CD8-positive, alpha-beta memory T cell (primary cell): ENCODE measurements at regions not wholly inside any gene's neighbourhood (a gene's known extent, or its start where the extent isn't known, plus 50 kb on each side); places are given as distances from the start of the nearest gene placed in this dataset.

Experiments
- CTCF ChIA-PET: fragments of 350-600 bp; sonication (Branson Sonifier 250); formaldehyde crosslinking; loops from one replicate; lab custom pipeline; 2021; ENCODE audit warnings: antibody characterized with exemption; lab: Charles Lee
- POLR2A ChIA-PET: fragments of 350-600 bp; sonication (Branson Sonifier 250); formaldehyde crosslinking; loops from one replicate; lab custom pipeline; 2021; ENCODE audit warnings: antibody characterized with exemption; lab: Charles Lee
- DNase-seq, 5 donors: peaks; one replicate each; pipeline versions ENCODE4 v3.0.0 to v3.0.0-alpha.2; 2020 to 2022; ENCODE audit warnings: mixed read lengths in 1 of 5
- H3K27ac ChIP-seq: one replicate; pipeline ENCODE4 v1.7.0; 2013; ENCODE audit warnings: low read depth, mild to moderate bottlenecking, low read length, moderate library complexity
- H3K27me3 ChIP-seq: 2 replicates; pipeline ENCODE4 v1.7.0; 2013; ENCODE audit warnings: low read length, mild to moderate bottlenecking; ENCODE audit not compliant: insufficient read depth, poor library complexity, severe bottlenecking
- H3K36me3 ChIP-seq: 2 replicates; pipeline ENCODE4 v1.7.0; 2013; ENCODE audit warnings: mild to moderate bottlenecking, low read length, moderate library complexity; ENCODE audit not compliant: insufficient read depth
- H3K4me1 ChIP-seq: 2 replicates; pipeline ENCODE4 v1.7.0; 2013; ENCODE audit warnings: mild to moderate bottlenecking, low read length, moderate library complexity; ENCODE audit not compliant: insufficient read depth
- H3K4me3 ChIP-seq: 2 replicates; pipeline ENCODE4 v1.7.0; 2013; ENCODE audit warnings: mild to moderate bottlenecking, low read length
- H3K9me3 ChIP-seq: 2 replicates; pipeline ENCODE4 v1.7.0; 2013; ENCODE audit warnings: mild to moderate bottlenecking, low read length
- H3K27ac Mint-ChIP-seq, 8 donors: one replicate each; pipeline ENCODE4 v1.8.0; 2020 to 2021; ENCODE audit warnings: mixed read lengths in 8 of 8, mild to moderate bottlenecking in 6 of 8, inconsistent platforms in 3 of 8, moderate library complexity in 3 of 8
- H3K27me3 Mint-ChIP-seq, 2 donors: one replicate each; pipeline ENCODE4 v1.8.0; 2020 to 2021; ENCODE audit warnings: mixed read lengths in 2 of 2, mild to moderate bottlenecking in 1 of 2, moderate library complexity in 1 of 2
- H3K36me3 Mint-ChIP-seq, 3 donors: one replicate each; pipeline ENCODE4 v1.8.0; 2020 to 2021; ENCODE audit warnings: mixed read lengths in 3 of 3, inconsistent platforms in 1 of 3, mild to moderate bottlenecking in 1 of 3
- H3K4me1 Mint-ChIP-seq, 3 donors: one replicate each; pipeline ENCODE4 v1.8.0; 2020 to 2021; ENCODE audit warnings: mixed read lengths in 3 of 3, inconsistent platforms in 1 of 3, mild to moderate bottlenecking in 1 of 3
- H3K4me3 Mint-ChIP-seq, 7 donors: one replicate each; pipeline ENCODE4 v1.8.0; 2020 to 2021; ENCODE audit warnings: mixed read lengths in 7 of 7, mild to moderate bottlenecking in 6 of 7, moderate library complexity in 4 of 7, inconsistent platforms in 2 of 7
- H3K9me3 Mint-ChIP-seq, 5 donors: one replicate each; pipeline ENCODE4 v1.8.0; 2020 to 2022; ENCODE audit warnings: mixed read lengths in 5 of 5, mild to moderate bottlenecking in 3 of 5, moderate library complexity in 2 of 5, inconsistent platforms in 1 of 5

GRCh38 chr6:40744835-40745234, 157.7 kb upstream of the LRFN2 start:
- no peak overlapping the region for H3K4me3 ChIP-seq
- no peaks in the 10 kb centered on the region for H3K4me1 ChIP-seq
- no peaks in the 10 kb centered on the region for H3K36me3 ChIP-seq
- Mint-ChIP-seq H3K4me3 (no peak overlapping the region), H3K27me3 (peaks cover 5 to 48% of the 10 kb centered on the region in 2 donors), H3K9me3 (no peaks in the 10 kb centered on the region), H3K4me1 (no peaks in the 10 kb centered on the region), H3K36me3 (no peaks in the 10 kb centered on the region), H3K27ac (no peak overlapping the region)
- DNase-seq, result no peak
- CTCF ChIA-PET, result no interaction called here
- H3K27me3 ChIP-seq, result no peaks in the 10 kb centered on the region
- no peak overlapping the region for H3K27ac ChIP-seq
- H3K9me3 ChIP-seq, result no peaks in the 10 kb centered on the region
- POLR2A ChIA-PET, result no interaction called here

- H3K4me1 Mint-ChIP-seq, result no peaks in the 10 kb centered on the region
- H3K4me1 ChIP-seq, result no peaks in the 10 kb centered on the region
- H3K36me3 ChIP-seq, result no peaks in the 10 kb centered on the region
- no peaks in the 10 kb centered on the region for H3K27me3 ChIP-seq
- H3K36me3 Mint-ChIP-seq, result no peaks in the 10 kb centered on the region
- ChIA-PET POLR2A (no interaction called here), CTCF (no interaction called here)
- H3K4me3 Mint-ChIP-seq, result no peak overlapping the region
- H3K9me3 ChIP-seq, result no peaks in the 10 kb centered on the region
- DNase-seq, result no peak
- H3K27ac ChIP-seq, result no peak overlapping the region
- peaks cover 6 to 42% of the 10 kb centered on the region in 2 donors for H3K27me3 Mint-ChIP-seq
- no peaks in the 10 kb centered on the region for H3K9me3 Mint-ChIP-seq
- H3K27ac Mint-ChIP-seq, result no peak overlapping the region
- H3K4me3 ChIP-seq, result no peak overlapping the region
Observed at GRCh38 chr6:40743690-40744446, 156.7 kb upstream of the LRFN2 start.

- Histone ChIP-seq H3K9me3 (no peaks in the 10 kb centered on the region), H3K36me3 (no peaks in the 10 kb centered on the region), H3K27me3 (no peaks in the 10 kb centered on the region), H3K27ac (no peak overlapping the region), H3K4me1 (no peaks in the 10 kb centered on the region), H3K4me3 (no peak overlapping the region)
- ChIA-PET CTCF (no interaction called here), POLR2A (no interaction called here)
- Mint-ChIP-seq H3K9me3 (no peaks in the 10 kb centered on the region), H3K36me3 (no peaks in the 10 kb centered on the region), H3K4me1 (no peaks in the 10 kb centered on the region), H3K27me3 (peaks cover 5 to 36% of the 10 kb centered on the region in 2 donors), H3K4me3 (no peak overlapping the region), H3K27ac (no peak overlapping the region)
- no peak for DNase-seq
Observed at GRCh38 chr6:40743226-40743625, 156.1 kb upstream of the LRFN2 start.

- CTCF ChIA-PET, result no interaction called here
- no peak overlapping the region for H3K27ac Mint-ChIP-seq
Observed at GRCh38 chr6:40740518-40740917, 153.4 kb upstream of the LRFN2 start.

GRCh38 chr6:40738551-40739193, 151.5 kb upstream of the LRFN2 start:
- peak overlapping the region in 1 of 8 donors; percentile 15 for H3K27ac Mint-ChIP-seq
- Histone ChIP-seq H3K9me3 (no peaks in the 10 kb centered on the region), H3K36me3 (no peaks in the 10 kb centered on the region), H3K4me1 (no peaks in the 10 kb centered on the region), H3K4me3 (no peak overlapping the region), H3K27ac (no peak overlapping the region), H3K27me3 (no peaks in the 10 kb centered on the region)
- H3K36me3 Mint-ChIP-seq, result no peaks in the 10 kb centered on the region
- H3K9me3 Mint-ChIP-seq, result no peaks in the 10 kb centered on the region
- no peak for DNase-seq
- no peaks in the 10 kb centered on the region for H3K4me1 Mint-ChIP-seq
- ChIA-PET CTCF (no interaction called here), POLR2A (no interaction called here)
- peaks cover 16 to 32% of the 10 kb centered on the region in 2 donors for H3K27me3 Mint-ChIP-seq
- no peak overlapping the region for H3K4me3 Mint-ChIP-seq

More at GRCh38 chr6:40740518-40740917, 153.4 kb upstream of the LRFN2 start:
- H3K36me3 Mint-ChIP-seq, result no peaks in the 10 kb centered on the region
- Histone ChIP-seq H3K27ac (no peak overlapping the region), H3K4me3 (no peak overlapping the region), H3K9me3 (no peaks in the 10 kb centered on the region), H3K36me3 (no peaks in the 10 kb centered on the region), H3K27me3 (no peaks in the 10 kb centered on the region), H3K4me1 (no peaks in the 10 kb centered on the region)
- no peaks in the 10 kb centered on the region for H3K4me1 Mint-ChIP-seq
- no peak overlapping the region for H3K4me3 Mint-ChIP-seq
- POLR2A ChIA-PET, result no interaction called here
- no peaks in the 10 kb centered on the region for H3K9me3 Mint-ChIP-seq
- peaks cover 12 to 23% of the 10 kb centered on the region in 2 donors for H3K27me3 Mint-ChIP-seq
- no peak for DNase-seq

- H3K4me3 ChIP-seq, result no peak overlapping the region
- Mint-ChIP-seq H3K27ac (no peak overlapping the region), H3K4me3 (no peak overlapping the region), H3K36me3 (no peaks in the 10 kb centered on the region), H3K27me3 (peaks cover 15 to 16% of the 10 kb centered on the region in 2 donors), H3K9me3 (no peaks in the 10 kb centered on the region), H3K4me1 (no peaks in the 10 kb centered on the region)
- no peak for DNase-seq
- no peaks in the 10 kb centered on the region for H3K9me3 ChIP-seq
- no peak overlapping the region for H3K27ac ChIP-seq
- H3K4me1 ChIP-seq, result no peaks in the 10 kb centered on the region
- H3K36me3 ChIP-seq, result no peaks in the 10 kb centered on the region
- CTCF ChIA-PET, result no interaction called here
- POLR2A ChIA-PET, result no interaction called here
- no peaks in the 10 kb centered on the region for H3K27me3 ChIP-seq
Observed at GRCh38 chr6:40735521-40735920, 148.4 kb upstream of the LRFN2 start.

GRCh38 chr6:40735121-40735520, 148.0 kb upstream of the LRFN2 start:
- ChIA-PET POLR2A (no interaction called here), CTCF (no interaction called here)
- H3K27me3 Mint-ChIP-seq, result peaks cover 15 to 16% of the 10 kb centered on the region in 2 donors
- H3K4me3 Mint-ChIP-seq, result no peak overlapping the region
- no peaks in the 10 kb centered on the region for H3K36me3 Mint-ChIP-seq
- H3K27ac Mint-ChIP-seq, result no peak overlapping the region
- DNase-seq, result no peak
- Histone ChIP-seq H3K27me3 (no peaks in the 10 kb centered on the region), H3K27ac (no peak overlapping the region), H3K4me3 (no peak overlapping the region), H3K36me3 (no peaks in the 10 kb centered on the region), H3K9me3 (no peaks in the 10 kb centered on the region), H3K4me1 (no peaks in the 10 kb centered on the region)
- no peaks in the 10 kb centered on the region for H3K9me3 Mint-ChIP-seq
- H3K4me1 Mint-ChIP-seq, result no peaks in the 10 kb centered on the region

- no peaks in the 10 kb centered on the region for H3K9me3 ChIP-seq
- Mint-ChIP-seq H3K4me1 (no peaks in the 10 kb centered on the region), H3K4me3 (no peak overlapping the region), H3K27me3 (peaks cover 15 to 16% of the 10 kb centered on the region in 2 donors), H3K36me3 (no peaks in the 10 kb centered on the region), H3K27ac (no peak overlapping the region), H3K9me3 (no peaks in the 10 kb centered on the region)
- H3K4me1 ChIP-seq, result no peaks in the 10 kb centered on the region
- DNase-seq, result no peak
- no peaks in the 10 kb centered on the region for H3K27me3 ChIP-seq
- CTCF ChIA-PET, result no interaction called here
- no peak overlapping the region for H3K27ac ChIP-seq
- POLR2A ChIA-PET, result no interaction called here
- H3K36me3 ChIP-seq, result no peaks in the 10 kb centered on the region
- no peak overlapping the region for H3K4me3 ChIP-seq
Observed at GRCh38 chr6:40734607-40735006, 147.4 kb upstream of the LRFN2 start.
